GM23338 (cell line): ENCODE measurements at regions not wholly inside any gene's neighbourhood (a gene's known extent, or its start where the extent isn't known, plus 50 kb on each side); places are given as distances from the start of the nearest gene placed in this dataset.

Source experiments
- CREB1 ChIP-seq: fragments of 250-450 bp; sonication (Bioruptor Pico); IDR thresholded peaks from 2 replicates; pipeline ENCODE4 v1.5.0; 2020; ENCODE audit warnings: low read depth, mild to moderate bottlenecking, moderate library complexity
- TF ChIP-seq, protein P1 (sequence below): fragments of 250-450 bp; sonication (Bioruptor Pico); IDR thresholded peaks from 2 replicates; pipeline ENCODE4 v1.5.0; 2020; ENCODE audit warnings: mild to moderate bottlenecking, moderate library complexity
- TF ChIP-seq, protein P2 (sequence below), 2 experiments: fragments of 200-600 bp in 1 of 2; sonication (generic) in 1 of 2; conservative IDR thresholded peaks; 2 replicates each; pipeline versions ENCODE4 v1.5.1 to v1.6.1; 2016 to 2017; ENCODE audit warnings: antibody characterized with exemption in 2 of 2, low read depth in 2 of 2, mild to moderate bottlenecking in 2 of 2, moderate library complexity in 1 of 2
- TF ChIP-seq, protein P3 (sequence below): IDR thresholded peaks from 2 replicates; pipeline ENCODE4 v1.6.1; 2016; ENCODE audit warnings: antibody characterized with exemption

DNA sequence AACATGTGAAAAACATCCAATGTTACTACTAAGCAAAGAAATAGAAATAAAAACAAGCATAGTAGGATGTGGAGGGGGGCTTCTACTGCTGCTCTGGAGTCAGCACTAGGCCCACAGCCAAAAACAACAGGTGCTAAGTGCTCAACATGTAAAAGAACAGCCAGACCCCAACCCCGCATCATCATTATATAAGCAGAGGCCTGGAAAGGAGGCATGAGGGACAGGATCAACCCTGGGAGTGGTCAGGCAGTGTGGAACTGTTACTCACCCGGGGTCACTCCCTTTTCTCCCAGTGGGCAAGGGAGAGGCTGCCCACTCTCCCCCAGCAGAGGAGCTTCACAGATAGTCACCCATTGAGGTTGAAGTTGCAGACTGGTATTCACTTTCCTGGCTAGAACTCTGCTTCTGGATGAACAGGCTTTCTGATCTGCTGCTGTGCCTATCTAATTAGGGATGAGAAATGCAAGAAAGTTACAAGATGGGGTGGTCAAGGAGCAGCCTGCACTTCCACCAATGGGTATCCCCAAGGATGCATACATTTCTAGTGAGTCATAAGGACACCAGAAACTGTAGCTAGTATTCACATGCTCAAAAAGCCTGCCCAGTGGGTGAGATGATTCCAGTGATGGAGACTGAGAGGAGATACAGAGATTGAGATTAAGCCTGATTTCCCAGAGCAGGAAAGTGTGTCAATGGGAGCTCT, 480.1 kb upstream of the TCF4 start (continued):
- TF ChIP-seq, protein P1, sequence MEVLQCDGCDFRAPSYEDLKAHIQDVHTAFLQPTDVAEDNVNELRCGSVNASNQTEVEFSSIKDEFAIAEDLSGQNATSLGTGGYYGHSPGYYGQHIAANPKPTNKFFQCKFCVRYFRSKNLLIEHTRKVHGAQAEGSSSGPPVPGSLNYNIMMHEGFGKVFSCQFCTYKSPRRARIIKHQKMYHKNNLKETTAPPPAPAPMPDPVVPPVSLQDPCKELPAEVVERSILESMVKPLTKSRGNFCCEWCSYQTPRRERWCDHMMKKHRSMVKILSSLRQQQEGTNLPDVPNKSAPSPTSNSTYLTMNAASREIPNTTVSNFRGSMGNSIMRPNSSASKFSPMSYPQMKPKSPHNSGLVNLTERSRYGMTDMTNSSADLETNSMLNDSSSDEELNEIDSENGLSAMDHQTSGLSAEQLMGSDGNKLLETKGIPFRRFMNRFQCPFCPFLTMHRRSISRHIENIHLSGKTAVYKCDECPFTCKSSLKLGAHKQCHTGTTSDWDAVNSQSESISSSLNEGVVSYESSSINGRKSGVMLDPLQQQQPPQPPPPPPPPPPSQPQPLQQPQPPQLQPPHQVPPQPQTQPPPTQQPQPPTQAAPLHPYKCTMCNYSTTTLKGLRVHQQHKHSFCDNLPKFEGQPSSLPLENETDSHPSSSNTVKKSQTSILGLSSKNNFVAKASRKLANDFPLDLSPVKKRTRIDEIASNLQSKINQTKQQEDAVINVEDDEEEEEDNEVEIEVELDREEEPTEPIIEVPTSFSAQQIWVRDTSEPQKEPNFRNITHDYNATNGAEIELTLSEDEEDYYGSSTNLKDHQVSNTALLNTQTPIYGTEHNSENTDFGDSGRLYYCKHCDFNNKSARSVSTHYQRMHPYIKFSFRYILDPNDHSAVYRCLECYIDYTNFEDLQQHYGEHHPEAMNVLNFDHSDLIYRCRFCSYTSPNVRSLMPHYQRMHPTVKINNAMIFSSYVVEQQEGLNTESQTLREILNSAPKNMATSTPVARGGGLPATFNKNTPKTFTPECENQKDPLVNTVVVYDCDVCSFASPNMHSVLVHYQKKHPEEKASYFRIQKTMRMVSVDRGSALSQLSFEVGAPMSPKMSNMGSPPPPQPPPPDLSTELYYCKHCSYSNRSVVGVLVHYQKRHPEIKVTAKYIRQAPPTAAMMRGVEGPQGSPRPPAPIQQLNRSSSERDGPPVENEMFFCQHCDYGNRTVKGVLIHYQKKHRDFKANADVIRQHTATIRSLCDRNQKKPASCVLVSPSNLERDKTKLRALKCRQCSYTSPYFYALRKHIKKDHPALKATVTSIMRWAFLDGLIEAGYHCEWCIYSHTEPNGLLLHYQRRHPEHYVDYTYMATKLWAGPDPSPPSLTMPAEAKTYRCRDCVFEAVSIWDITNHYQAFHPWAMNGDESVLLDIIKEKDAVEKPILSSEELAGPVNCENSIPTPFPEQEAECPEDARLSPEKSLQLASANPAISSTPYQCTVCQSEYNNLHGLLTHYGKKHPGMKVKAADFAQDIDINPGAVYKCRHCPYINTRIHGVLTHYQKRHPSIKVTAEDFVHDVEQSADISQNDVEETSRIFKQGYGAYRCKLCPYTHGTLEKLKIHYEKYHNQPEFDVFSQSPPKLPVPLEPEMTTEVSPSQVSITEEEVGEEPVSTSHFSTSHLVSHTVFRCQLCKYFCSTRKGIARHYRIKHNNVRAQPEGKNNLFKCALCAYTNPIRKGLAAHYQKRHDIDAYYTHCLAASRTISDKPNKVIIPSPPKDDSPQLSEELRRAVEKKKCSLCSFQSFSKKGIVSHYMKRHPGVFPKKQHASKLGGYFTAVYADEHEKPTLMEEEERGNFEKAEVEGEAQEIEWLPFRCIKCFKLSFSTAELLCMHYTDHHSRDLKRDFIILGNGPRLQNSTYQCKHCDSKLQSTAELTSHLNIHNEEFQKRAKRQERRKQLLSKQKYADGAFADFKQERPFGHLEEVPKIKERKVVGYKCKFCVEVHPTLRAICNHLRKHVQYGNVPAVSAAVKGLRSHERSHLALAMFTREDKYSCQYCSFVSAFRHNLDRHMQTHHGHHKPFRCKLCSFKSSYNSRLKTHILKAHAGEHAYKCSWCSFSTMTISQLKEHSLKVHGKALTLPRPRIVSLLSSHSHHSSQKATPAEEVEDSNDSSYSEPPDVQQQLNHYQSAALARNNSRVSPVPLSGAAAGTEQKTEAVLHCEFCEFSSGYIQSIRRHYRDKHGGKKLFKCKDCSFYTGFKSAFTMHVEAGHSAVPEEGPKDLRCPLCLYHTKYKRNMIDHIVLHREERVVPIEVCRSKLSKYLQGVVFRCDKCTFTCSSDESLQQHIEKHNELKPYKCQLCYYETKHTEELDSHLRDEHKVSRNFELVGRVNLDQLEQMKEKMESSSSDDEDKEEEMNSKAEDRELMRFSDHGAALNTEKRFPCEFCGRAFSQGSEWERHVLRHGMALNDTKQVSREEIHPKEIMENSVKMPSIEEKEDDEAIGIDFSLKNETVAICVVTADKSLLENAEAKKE (CRISPR knock-in tag) = no peak
- TF ChIP-seq, protein P2, sequence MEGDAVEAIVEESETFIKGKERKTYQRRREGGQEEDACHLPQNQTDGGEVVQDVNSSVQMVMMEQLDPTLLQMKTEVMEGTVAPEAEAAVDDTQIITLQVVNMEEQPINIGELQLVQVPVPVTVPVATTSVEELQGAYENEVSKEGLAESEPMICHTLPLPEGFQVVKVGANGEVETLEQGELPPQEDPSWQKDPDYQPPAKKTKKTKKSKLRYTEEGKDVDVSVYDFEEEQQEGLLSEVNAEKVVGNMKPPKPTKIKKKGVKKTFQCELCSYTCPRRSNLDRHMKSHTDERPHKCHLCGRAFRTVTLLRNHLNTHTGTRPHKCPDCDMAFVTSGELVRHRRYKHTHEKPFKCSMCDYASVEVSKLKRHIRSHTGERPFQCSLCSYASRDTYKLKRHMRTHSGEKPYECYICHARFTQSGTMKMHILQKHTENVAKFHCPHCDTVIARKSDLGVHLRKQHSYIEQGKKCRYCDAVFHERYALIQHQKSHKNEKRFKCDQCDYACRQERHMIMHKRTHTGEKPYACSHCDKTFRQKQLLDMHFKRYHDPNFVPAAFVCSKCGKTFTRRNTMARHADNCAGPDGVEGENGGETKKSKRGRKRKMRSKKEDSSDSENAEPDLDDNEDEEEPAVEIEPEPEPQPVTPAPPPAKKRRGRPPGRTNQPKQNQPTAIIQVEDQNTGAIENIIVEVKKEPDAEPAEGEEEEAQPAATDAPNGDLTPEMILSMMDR (conservative IDR thresholded peaks at IDR 0.05; ENCODE audit: low read depth in 2 of 2) = no peak
- TF ChIP-seq, protein P3, sequence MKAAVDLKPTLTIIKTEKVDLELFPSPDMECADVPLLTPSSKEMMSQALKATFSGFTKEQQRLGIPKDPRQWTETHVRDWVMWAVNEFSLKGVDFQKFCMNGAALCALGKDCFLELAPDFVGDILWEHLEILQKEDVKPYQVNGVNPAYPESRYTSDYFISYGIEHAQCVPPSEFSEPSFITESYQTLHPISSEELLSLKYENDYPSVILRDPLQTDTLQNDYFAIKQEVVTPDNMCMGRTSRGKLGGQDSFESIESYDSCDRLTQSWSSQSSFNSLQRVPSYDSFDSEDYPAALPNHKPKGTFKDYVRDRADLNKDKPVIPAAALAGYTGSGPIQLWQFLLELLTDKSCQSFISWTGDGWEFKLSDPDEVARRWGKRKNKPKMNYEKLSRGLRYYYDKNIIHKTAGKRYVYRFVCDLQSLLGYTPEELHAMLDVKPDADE = no peak
- no peak for TF ChIP-seq CREB1
